HG03280 (cell line): ENCODE measurements at regions not wholly inside any gene's neighbourhood (a gene's known extent, or its start where the extent isn't known, plus 50 kb on each side); places are given as distances from the start of the nearest gene placed in this dataset.

Experiments
- ATAC-seq: cut with Tn5 transposase; IDR thresholded peaks from one replicate; pipeline ENCODE4 v1.9.1; 2021; ENCODE audit warnings: mild to moderate bottlenecking, moderate library complexity; ENCODE audit not compliant: unreplicated experiment

- no peak for ATAC-seq
Measured at GRCh38 chr2:160630801-160631590, 137.4 kb upstream of the RBMS1 start.

GRCh38 chr2:160632084-160632975 is 138.7 kb upstream of the RBMS1 start:
- no peak for ATAC-seq

DNA sequence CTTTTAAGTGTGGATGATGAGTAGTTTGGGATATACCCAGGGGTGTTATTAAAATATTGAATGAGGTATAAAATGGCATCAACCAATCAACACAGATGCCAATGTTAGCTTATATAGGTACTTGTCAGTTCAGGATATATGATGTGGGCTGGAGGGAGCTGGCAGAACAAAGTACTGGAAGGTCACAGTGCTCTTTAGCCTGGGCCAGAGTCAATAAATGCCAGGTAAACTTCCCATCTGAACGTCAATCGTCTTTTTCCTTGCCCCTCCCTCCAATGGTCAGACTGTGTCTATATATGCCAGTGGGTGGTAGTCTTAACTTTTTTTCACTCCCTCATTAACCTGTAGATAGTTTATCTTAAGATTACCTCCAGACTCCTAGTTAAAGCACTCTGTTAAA is 140.8 kb upstream of the RBMS1 start:
- ATAC-seq, result no peak

DNA sequence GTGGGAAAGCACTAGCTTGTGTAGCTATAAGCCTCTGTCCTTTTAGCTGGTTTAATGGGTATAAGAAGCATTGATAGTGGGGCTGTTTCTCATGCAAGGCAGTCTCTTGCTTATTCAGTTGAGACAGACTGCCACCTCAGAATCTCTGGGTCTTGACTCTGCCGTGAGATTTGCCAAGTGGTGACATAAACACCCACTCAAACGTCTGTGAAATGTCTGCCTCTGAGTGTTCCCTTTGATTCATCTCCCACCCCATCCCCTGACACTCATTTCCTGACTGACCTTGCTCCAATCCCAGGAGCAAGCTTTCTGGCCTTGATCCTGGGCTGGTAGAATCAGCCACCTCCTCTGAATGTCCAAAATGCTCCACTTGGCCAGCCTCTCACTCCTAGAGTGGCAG is 141.9 kb upstream of the RBMS1 start:
- no peak for ATAC-seq

- ATAC-seq, result no peak
Measured at GRCh38 chr2:160639472-160639871, 145.9 kb upstream of the RBMS1 start.

DNA sequence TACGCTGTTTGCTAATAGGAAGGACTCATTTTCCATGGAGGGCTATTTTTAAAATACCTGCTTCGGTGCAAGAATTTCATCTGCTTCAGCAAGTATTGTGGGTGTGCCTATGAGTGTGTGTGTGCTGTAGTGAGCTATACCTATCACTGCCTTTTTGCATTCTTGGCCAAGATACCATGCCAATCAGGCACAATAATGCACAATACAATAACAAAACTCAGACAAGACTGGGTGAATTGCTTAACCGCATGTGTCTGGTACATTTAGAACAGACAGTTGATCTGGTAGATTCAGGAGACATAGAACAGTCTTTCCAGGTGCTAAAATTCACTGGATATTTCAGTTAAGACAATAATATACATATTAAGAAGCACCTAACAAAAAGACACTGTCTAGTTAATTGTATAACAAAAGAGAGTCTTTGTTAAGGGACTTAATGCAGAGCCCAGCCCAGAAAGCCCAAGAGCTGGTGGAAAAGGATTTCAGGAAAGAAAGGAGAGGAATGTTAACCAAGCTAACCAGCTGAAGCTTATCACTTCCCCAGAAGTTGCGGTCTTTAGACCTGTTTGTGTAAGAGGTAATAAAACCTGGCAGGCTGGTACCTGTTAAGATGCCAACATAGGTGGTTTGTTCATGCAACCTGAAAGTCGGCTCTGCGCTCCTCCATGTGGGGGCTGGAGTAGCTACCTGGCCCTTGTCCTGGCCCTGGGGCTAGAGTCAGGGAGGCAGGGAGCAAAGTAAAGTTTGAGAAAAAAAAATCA is 153.3 kb upstream of the RBMS1 start:
- no peak for ATAC-seq

DNA sequence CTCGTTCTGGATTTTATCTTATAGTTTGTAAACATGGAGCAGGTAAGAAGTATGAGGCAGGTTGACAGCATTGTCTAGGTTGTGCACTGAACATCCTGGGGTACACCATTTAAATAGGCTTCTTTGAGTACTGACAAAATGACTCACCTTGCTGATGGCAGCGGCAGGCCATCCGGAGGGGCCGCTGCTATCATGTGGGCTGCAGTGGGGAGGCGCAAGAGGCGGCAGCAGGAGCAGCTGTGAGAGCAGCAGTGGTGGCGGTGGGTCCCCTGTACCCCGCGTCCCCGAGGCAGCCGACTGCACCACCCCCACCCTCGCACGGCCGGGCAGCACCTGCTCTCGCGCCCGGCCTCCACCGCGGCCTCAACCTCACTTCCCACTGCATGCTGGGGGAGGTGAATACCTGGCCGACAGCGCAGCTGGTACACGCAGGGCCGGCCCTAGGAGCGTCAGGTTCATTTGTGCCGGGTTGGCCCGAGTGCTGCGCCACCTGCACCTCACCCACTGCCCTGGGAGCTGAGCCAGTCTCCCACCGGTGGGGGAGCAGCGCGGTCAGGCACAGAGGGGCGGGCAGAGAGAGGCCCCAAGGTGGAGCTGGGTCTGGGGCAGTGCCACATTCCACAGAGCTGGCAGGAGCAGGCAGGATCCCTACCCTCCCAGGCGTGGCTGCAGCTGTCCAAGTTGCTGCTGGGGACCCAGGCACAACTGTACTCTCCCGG is 154.5 kb upstream of the RBMS1 start:
- ATAC-seq, result no peak

DNA sequence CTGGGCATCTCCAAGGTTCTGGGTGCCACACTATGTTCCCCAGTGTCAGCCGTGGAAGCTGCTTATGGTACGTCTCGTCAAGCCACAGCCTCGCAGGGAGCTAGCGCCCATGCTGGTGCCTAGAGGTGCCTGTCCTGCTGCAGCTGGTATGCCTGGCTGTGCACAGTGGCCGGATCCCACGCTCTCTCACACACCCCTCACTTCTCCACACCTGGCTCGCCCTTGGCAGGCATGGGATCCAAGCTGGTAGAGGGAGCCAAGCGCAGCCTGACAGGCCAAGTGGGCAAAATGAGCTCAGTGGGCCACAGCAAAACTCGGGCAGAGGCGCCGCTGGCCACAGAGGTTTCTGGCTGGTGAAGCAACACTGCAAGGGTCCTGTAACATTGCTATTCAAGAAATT is 156.1 kb upstream of the RBMS1 start:
- ATAC-seq, result no peak

DNA sequence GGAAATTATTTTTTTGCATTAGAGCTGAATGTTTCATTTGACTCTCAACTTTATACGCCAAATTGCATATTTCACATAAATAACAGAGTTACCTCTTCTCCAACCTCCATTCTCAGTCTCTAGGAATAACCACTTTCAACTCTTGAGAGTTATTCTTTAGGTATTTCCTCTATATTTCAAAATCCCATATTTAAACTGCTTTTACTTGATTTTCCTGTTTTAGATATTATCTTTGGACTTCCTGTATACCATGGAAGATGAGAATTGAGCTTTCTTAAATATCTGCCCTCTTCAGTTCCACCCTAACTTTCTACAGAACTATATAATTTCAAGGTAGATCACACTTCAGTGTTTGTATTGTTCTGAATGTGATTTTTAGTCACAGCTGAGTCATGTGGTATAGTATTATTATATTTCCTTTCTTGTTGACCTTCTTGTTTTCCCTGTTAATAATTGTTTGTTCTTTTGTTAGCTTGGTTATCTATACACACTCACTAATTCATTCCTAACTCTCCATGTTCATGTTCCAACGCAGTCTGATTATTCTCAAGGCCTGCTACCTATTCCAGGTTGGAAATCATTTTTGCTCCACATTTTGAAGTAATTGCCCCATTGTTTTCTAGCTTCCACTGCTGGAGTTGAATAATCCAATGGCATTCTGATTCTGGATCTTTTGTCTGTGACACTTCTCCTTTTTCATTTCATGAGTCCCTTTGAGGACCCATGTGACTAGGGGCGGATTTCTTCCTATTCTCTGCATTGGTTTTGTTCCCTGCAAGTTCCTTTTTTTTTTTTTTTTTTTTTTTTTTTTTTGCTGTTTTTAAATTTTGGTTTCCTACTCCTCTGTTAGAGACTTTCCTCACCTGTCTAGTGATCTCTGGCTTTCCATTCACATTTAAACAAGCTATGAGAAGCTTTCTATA is 156.8 kb upstream of the RBMS1 start:
- no peak for ATAC-seq

GRCh38 chr2:160651416-160652200 is 158.0 kb upstream of the RBMS1 start:
- no peak for ATAC-seq

GRCh38 chr2:160652236-160652635 is 158.6 kb upstream of the RBMS1 start:
- no peak for ATAC-seq

DNA sequence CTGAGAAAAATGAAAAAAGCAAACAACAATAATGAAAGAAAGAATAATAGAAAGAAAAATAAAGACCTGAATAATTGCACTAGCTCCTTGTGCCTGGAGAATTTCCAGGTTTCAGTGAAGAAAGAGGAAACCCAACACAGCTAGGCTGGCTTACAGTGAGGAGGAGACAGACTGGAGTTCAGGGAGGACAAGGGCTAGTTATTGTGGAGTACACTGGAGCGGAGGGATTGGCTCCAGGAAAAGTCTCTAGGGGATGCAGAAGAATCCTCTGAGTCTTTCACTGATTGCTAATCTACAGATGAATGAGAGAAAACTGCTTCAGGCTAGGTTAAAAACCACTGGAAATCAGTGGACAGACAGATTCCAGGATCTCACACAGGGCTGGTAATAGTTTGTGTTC is 163.6 kb upstream of the RBMS1 start:
- no peak for ATAC-seq

GRCh38 chr2:160658851-160659250 is 165.2 kb upstream of the RBMS1 start:
- no peak for ATAC-seq

DNA sequence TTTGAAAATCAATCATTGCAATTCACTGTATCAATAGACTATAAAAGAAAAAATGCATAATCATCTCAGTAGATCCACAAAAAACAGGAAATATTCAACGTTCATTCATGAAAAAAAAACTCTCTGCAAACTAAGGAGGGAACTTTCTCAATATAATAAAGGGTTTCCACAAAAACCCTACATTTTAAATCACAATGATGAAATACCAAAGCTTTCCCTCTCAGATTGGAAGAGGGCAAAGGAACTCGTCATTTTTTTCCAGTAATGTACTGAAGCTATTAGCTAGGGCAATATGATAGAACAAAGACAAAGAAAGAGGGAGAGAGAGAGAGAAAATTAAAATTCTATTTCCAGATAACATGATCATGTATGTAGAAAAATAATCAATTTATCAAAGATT is 167.1 kb upstream of the RBMS1 start:
- no peak for ATAC-seq

GRCh38 chr2:160664603-160665140 is 171.1 kb upstream of the RBMS1 start:
- no peak for ATAC-seq

DNA sequence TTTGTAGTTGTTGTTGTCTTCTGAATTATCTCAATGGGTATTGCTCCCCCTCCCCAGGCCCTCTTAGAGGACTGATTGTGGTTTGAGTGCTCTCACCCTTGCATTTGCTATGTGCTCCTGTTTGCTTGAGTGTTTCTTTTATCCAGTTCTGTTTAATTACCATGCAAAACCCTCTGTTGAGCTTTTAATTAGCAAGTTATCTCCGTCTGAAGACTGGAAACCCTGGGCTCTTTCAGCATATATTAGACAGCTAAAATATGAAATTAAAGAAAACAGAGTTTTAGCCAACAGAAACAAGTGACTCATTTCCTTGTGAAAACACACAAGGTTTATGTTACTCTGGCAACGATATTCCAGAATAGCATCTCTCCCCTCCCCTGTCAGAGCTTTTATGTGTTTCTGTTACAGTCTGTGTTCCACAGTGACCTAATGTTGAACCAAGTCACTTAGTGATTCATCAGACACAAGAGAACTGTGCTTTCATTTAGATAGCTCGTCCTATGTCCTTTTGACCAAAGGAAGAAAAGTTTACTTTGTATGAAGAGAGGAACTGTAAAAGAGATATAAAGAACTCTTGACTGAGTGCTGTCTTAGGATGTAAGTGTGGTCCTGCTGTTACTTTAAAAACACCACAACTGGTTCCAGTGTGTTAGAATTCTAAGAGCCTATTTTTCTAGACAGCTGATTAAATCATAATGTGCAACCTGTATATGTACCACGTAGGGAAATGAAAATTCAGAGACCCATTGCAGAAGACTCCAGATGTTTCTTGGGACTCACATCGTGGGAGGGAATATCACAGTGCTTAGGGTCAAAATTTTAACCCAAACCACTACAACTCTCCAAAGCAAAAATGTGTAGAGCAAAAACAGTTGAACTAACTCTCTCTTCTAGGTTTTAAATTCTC is 172.8 kb upstream of the RBMS1 start:
- ATAC-seq, result peak; percentile 85

DNA sequence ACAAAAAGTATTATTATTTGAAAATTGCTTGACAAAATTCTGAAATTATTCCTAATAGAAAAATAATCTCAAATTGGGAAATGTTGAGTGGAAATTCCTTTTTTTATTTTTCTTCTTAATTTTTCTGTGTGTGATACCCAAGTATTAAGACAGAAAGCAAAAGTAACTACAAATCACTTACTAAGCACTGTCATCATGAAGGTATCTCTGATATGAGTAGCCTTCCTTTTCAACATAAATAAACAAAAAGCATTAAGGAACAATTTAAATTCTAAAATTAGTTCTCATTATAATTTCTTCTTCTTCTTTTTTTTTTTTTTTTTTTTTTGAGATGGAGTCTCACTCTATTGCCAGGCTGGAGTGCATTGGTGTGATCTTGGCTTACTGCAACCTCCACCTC is 174.2 kb upstream of the RBMS1 start:
- no peak for ATAC-seq

- ATAC-seq, result no peak
Measured at GRCh38 chr2:160670618-160671017, 177.0 kb upstream of the RBMS1 start.
